Epidermal melanocyte (primary cell): ENCODE measurements at regions not wholly inside any gene's neighbourhood (a gene's known extent, or its start where the extent isn't known, plus 50 kb on each side); places are given as distances from the start of the nearest gene placed in this dataset.
"Not testable (repeated sequence)": the region's sequence is repeated elsewhere in the genome, so short reads cannot be mapped to it uniquely, and the experiment has no call there.

ENCODE experiments used
- DNase-seq: peaks from one replicate; pipeline ENCODE4 v3.0.0; 2011; ENCODE audit warnings: low spot score; ENCODE audit not compliant: insufficient read length

GRCh38 chr6:139748353-139749146, 374.1 kb upstream of the CITED2 start:
- no peak for DNase-seq

- DNase-seq = no peak
Measured at GRCh38 chr6:139747154-139747553, 372.7 kb upstream of the CITED2 start.

- no peak for DNase-seq
Measured at GRCh38 chr6:139744891-139745290, 370.4 kb upstream of the CITED2 start.

GRCh38 chr6:139743664-139744437, 369.4 kb upstream of the CITED2 start:
- DNase-seq = peak; percentile 50

GRCh38 chr6:139742671-139743070, 368.2 kb upstream of the CITED2 start:
- DNase-seq = no peak

- no peak for DNase-seq
Measured at GRCh38 chr6:139738801-139739455, 364.5 kb upstream of the CITED2 start.

GRCh38 chr6:139736325-139736906, 362.0 kb upstream of the CITED2 start:
- DNase-seq = no peak

- DNase-seq = no peak
Measured at GRCh38 chr6:139732451-139732850, 358.0 kb upstream of the CITED2 start.

GRCh38 chr6:139730340-139730974, 356.0 kb upstream of the CITED2 start:
- no peak for DNase-seq

GRCh38 chr6:139728876-139729427, 354.5 kb upstream of the CITED2 start:
- no peak for DNase-seq

- not testable (repeated sequence) for DNase-seq
Measured at GRCh38 chr6:139726272-139726671, 351.8 kb upstream of the CITED2 start.

- no peak for DNase-seq
Measured at GRCh38 chr6:139722530-139722929, 348.1 kb upstream of the CITED2 start.

GRCh38 chr6:139721954-139722353, 347.5 kb upstream of the CITED2 start:
- no peak for DNase-seq

GRCh38 chr6:139713900-139714506, 339.6 kb upstream of the CITED2 start:
- no peak for DNase-seq

GRCh38 chr6:139713424-139713823, 339.0 kb upstream of the CITED2 start:
- DNase-seq = no peak

GRCh38 chr6:139712830-139713229, 338.4 kb upstream of the CITED2 start:
- DNase-seq = no peak

- no peak for DNase-seq
Measured at GRCh38 chr6:139711804-139712585, 337.5 kb upstream of the CITED2 start.

GRCh38 chr6:139710556-139710955, 336.1 kb upstream of the CITED2 start:
- DNase-seq = no peak

- peak; percentile 45 for DNase-seq
Measured at GRCh38 chr6:139708337-139709199, 334.1 kb upstream of the CITED2 start.
